Activated naive CD4-positive, alpha-beta T cell (primary cell): ENCODE measurements at regions not wholly inside any gene's neighbourhood (a gene's known extent, or its start where the extent isn't known, plus 50 kb on each side); places are given as distances from the start of the nearest gene placed in this dataset.
"Not testable (repeated sequence)": the region's sequence is repeated elsewhere in the genome, so short reads cannot be mapped to it uniquely, and the experiment has no call there.

Source experiments
- DNase-seq, 4 experiments: peaks; one replicate each; lab custom pipeline; 2025; lab: John Stamatoyannopoulos, UW

DNA sequence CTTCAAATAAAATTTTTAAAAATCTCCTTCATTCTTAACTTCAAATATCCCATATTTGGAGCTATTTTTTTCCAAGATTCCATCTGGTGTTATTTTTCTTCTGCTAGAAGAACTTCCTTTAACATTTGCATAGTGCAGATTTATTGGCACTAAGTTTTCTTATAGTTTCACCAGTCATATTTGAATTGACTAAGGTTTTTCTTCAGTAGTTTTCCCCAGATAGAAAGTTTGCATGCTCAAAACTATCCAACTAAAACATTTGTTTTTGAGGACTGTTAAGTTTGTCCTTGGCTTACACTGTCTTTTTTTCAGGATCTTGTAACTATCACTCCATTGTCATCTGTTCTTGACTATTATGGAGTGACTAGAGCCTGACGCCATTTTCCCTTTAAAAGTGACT lies 606.7 kb downstream of the TAF11L14 start:
- DNase-seq = no peak

DNA sequence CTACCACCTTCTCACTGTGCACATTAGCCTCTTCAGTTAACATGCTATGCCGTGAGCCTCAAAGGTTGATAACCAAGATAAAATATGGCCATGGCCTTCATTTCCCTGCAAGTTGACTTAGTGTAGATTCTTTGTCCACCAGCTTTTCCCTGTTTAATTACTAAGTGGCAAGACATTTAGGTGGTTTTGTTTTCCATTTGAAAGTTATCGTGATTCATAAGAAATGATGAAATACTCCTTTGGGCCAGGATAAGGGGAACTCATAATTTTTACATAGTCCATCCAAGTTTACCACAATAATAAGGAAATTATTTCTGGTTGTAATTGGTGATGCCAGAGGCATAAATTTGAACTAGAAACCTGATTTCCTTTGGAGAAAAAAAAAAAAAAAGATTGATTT lies 609.6 kb downstream of the TAF11L14 start:
- no peak for DNase-seq

DNA sequence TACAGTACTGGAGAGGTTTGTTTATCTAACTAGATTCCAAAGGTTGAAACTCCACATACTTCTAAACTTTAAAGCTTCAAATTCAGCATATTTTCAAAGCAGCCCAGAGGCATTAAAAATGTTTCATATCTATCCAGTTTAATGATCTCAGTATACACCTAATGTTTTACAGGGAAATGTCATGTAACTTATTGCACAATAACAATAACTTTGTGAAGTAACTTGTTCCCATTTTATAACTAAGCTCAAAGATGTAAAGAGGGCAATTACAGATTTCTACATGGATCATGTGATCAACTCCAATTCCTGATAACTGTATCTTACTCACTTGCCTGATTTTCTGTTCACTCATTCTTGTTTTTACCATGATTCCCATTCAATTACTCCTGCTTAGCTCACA lies 610.0 kb downstream of the TAF11L14 start:
- no peak for DNase-seq

DNA sequence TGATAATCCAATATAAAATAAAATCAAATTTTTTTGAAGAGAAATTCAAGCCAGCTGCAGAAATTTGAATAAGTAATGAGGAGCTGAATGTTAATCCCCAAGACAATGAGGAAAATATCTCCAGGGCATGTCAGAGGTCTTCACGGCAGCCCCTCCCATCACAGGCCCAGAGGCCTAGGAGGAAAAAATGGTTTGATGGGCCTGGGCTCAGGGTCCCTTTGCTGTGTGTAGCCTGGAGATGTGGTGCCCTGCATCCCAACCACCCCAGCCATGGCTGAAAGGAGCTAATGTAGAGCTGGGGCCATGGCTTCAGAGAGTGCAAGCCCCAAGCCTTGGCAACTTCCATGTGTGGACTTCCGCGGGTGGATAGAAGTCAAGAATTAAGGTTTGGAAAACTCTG lies 618.3 kb downstream of the TAF11L14 start:
- DNase-seq = no peak

DNA sequence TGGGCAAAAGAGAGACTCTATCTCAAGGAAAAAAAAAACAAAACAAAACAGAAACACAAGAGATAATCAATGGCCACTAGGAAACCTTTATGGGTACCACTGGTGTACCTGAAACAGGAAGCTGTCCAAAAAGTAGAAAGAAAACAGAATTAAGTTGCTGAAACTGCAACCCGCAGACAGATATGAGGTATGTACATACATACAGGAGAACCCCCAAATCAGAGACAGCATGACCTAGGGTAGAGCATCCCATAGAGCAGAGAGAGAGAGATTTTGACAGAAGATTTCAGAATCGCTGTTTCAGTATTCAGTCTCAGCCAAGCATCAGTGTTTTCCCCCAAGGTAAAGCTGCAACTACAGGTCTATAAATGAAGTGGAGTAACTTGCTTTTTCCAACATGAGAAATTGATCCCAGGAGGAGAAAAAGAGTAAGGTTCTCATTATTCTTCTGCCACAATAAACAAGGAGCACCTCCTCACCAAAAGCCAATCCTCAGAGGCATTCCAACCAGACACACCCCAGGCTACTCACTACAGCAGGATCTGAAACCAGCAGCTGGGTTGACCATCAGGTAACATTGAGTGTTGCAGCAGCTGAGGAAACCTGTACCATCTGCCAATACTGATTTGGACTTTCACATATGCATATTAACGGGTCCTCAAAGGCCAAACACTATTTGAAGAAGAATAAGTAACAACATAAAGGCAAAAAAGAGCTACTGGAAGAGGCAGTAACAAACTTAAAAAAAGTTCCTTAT lies 630.0 kb downstream of the TAF11L14 start:
- DNase-seq = no peak

DNA sequence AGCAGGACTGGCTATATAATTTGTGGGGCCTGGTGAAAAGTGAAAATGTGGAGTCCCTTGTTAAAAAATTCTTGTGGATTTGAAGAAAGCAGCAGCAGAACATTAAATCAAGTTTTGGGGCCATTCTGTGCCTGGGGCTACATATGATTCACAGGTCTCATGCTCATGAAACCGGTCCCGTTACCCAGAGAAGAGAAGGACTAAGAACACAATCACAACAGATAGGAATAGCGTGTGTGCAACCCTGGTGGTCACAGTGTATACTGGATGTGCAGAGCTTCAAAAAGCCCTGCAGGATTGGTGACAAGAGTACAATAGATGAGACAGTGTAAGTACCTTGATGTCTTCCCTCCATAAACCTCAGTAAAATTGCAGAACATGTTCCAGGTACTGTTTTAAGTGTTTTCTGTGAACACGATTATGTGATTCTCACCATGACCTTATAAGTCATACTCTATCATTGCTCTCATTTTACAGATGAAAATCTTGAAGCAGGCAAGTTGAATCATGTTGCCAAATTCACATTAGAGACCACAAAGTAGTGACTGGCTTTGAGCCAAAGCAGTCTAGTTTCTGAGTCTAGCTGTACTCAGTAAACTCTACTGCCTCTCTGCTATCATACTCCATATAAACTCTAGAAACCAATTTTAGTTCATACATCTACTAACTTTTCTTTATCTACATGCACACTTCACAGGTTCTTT lies 636.5 kb downstream of the TAF11L14 start:
- no peak for DNase-seq

DNA sequence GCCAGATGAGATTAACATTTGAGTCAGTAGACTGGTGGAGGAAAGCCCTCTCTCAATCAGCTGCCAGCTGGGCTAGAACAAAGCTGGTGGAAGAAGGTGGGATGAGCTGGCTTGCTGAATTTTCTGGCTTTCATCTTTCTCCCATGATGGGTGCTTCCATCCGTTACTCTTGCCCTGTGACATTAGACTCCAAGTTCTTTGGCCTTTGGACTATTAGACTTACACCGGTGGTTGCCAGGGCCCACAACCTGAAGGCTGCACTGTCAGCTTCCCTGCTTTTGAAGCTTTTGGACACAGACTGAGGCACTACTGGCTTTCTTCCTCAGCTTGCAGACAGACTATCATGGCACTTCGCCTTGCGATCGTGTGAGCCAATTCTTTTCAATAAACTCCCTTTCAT lies 642.7 kb downstream of the TAF11L14 start:
- DNase-seq = no peak

DNA sequence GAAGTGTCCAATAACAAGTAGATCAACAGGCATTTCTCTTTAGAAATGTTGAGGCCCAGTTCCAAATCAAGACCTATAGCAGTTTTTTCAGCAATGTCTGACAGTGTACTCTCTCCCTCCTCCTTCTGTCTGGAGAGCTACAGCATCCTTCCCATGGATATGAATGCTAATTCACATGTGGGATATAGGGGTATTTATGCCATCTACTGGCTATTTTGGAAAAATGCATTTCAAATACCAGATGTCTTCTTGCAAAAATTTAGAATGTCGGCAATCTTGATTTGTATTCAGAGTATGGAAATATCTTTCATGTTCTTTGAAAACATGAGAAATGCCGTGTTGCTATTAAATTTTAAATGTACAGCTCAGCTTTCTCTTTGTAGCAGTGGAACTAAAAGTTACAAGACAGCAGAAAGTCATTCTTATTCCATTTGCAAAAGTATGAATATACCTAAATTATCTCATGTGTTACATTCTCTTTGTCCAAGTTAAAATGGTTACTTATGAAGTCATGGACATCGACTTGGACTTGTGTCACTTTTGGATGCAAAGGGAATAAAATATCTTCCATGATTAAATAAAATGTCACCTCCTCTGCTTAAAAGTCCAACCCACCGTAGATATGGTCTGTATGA lies 647.8 kb downstream of the TAF11L14 start:
- no peak for DNase-seq

DNA sequence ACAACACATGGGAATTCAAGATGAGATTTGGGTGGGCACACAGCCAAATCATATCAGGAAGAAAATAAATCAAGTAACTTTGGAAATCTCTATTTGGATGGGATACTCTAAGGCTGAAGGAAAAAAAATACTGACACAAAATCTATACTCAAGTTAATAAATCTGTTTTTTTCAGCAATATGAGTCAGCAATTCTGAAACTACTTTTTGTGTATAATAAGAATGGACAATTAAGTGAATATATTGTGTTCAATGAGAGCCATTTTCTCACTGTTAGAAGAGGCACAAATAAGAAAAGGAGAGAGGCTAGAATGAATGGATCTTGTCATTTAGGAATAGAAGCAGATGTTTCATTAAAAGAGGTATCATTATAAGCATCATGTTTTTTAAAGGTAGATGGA lies 651.0 kb downstream of the TAF11L14 start:
- DNase-seq = no peak

DNA sequence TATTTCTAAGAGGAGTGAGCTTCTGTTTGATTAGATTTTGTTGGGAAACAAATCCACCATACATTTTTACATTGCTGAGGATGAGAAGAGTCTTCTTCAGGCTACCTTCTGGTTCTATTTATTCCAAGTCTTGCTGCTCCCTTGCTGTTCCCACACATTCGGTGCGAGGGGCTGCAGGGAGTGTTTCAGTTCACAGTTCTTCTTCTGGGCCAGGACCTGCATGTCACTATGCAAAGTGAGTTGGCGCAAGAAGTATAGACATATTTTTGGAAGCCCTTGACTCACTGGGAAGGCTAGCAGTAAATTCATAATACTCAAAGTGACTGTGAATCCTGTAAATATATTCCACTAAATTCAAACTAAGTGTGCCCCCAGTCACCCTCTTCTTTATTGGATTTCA lies 657.9 kb downstream of the TAF11L14 start:
- no peak for DNase-seq

DNA sequence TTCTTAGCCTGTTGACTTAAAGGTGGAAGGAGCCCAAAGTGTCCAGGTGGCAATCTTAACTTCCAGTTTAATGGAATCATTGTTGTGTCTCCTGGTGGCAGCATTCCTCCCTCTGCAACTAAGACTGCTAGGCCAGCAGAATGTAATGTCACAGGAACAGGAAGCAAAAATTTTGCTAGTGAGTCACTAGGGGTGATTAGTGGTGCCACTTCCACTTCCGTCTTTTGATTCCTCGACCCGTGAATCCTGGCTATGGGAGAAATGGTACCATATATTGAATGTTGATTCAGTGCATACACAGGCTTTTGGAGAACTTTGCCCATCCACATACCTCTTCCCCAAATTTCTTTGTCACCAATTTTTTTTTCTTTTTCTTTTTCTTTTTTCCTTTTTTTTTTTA lies 661.4 kb downstream of the TAF11L14 start:
- DNase-seq = not testable (repeated sequence)

DNA sequence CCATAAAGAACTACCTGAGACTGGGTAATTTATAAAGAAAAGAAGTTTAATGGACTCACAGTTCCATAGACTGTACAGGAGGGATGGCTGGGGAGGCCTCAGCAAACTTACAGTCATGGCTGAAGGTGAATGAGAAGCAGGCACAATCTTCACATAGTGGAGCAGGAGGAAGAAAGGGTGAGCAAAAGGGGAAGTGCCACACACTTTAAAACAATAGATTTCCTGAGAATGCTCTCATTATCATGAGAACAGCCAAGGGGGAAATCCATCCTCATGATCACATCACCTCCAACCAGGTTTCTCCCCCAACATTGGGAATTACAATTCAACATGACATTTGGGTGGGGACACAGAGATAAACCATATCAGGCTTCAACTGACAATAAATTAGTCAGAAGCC lies 664.9 kb downstream of the TAF11L14 start:
- DNase-seq = no peak

DNA sequence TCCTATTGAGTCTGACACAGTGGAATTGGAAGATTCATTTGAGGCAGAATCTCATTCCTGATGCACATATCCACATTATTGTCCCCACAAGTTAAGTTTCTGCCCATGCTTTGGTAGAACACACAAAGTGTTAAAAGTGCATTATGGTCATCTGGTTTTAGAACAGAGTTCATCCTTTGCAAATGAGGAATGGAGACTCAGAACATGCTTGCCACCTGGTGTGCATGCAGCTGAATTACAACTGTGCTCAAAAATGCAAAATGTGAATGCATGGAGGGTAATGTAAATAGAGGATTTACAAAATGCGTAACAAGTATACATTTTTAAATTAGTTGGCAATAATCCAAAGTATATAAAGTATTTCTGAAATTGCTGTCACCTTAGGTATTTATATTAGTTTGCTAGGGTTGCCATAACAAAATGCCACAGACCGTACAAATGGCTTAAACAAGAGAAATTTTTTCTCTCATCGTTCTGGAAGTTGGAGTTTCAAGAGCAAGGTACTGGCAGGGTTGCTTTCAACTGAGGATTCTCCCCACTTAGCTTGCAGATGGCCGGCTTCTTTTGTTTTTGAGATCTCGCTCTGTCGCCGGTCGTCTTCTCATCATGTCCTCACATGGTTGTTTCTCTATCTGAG lies 671.1 kb downstream of the TAF11L14 start:
- no peak for DNase-seq

DNA sequence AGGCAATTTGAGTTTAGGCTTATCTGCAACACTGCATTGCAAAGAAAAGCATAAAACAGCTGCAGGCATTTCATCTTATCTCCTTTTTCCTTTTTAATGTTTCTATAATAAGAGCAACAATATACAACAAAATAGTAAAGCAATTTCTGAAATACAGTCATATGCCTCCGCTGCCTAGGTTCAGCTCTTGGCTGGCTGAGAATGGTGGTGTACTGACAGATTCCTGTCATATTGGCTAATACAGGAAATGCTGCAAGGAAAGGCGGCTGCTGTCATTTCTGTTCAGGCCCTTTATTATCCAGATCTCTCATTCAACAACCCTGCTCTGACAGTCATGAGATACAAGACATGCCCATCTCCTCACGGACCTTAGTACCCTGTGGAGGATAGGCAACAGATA lies 677.0 kb downstream of the TAF11L14 start:
- DNase-seq = no peak

DNA sequence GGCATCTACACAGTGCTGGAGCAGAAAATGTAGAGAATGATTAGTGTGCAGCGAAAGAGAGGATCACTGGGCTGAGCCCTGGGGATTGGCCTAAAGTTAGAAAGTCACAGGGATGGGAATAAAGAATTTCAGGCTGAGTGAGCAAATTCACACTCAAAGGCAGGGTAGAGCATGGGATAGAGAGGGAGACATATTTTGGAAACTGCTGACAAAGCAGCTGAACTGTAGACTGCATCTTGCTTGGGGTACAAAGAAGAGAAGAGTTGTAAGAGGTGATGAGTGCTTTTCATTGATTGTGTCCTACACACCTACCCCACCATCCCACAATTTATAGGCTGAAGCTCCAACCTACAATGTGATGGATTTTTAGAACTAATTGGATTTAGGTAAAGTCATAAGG lies 677.8 kb downstream of the TAF11L14 start:
- DNase-seq = no peak

DNA sequence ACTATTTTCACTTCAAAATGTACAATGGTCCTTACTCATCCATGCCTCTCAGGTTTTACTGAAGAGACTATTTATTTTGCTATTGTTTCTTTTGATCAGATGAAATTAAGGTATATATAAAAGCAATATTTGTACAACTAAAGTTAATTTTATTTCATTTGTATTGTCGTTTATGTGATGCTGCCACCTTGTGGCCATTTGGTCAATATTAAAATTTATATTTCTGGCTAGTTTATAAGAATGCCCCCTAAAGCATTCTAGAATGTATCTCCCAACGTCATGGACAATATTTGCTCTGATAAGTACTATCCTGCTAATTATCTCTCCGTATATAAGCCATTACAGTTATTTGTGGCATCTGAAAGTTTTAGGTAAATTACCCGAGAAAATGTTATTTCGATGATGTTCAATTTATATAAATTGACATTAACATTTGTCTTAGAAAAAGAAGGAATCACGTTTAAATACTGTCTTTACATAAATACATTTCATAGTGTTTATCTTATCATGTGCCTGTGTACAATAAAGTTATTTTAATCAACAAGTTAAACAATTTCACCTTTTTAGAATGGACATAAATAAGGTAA lies 680.0 kb downstream of the TAF11L14 start:
- no peak for DNase-seq

DNA sequence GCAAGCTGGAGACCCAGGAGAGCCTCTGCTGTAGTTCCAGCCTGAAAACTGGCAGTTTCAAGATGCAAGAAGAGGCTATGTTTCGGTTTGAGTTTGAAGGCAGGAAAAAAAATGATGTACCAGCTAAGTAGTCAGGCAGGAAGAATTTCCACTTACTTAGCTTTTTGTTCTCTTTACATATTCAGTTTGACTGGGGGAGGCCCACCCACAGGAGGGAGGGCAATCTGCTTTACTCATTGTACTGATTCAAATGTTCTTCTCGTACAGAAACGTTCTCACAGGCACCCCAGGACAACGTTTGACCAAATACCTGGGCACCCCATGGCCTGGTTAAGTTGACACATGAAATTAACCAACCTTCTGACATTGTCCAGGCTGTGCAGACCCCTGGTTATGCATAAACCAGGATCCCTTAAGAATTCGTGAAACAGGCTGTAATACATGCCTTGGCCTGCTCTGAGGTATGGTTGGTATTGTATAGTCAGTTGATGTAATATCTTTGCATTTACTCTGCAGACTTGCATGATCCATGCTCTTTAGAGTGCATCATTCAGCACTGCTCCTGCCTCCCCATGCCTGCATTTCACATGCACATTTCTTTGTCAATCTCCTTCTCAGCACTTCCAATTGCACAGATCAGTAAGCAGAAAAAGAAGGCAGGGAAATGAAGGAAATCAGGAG lies 687.1 kb downstream of the TAF11L14 start:
- no peak for DNase-seq

DNA sequence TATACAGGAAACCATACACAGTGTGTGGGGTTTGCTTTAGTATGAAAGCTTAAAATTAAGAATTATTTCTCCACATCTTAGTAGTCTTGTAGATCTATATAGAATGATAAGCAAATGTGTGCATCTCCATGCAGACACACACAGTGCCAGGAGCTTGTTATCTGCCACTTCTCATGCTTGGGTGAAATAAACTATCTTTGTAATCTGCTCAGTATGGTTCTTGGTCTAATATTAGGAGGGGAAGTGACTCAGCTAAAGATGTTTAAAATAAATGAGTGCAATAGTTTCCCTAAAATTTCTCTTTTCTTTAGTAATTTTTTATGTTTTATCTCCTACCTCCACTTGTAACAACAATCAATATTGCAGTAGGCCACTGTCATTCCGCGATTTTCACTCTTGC lies 689.6 kb downstream of the TAF11L14 start:
- no peak for DNase-seq

DNA sequence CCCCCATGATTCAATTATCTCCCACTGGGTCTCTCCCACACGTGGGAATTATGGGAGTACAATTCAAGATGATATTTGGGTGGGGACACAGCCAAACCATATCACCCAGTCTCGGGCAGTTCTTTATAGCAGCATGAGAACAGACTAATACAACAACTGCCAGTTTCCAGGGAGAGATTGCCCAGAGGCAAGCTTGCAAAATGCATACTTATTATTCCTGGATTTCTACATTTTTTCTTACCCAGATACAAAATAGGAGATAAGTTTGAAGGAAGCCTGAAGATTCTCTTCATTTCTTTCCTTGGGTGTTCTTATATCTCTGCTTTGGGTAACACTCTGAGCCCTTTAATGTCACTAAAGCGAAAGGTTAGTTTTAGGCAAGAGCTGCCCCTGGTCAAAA lies 691.2 kb downstream of the TAF11L14 start:
- no peak for DNase-seq

DNA sequence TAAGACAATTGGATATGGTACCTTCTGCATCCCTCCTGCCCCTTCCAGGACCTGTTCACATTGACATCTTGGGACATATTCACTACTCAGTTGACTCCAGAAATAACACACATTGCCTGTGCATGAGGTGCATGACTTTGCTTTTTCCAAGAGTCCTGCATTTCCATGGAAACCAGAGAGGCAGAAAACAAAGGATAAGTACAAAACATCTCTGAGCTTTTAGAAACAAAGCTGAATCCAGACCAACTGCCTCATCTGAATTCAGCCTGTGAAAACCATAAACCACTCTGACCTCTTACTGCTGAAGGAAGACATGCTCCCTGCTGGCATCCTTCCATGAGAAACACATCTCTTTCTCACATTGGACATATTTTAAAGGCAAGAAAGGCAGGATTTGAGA lies 695.1 kb downstream of the TAF11L14 start:
- no peak for DNase-seq

DNA sequence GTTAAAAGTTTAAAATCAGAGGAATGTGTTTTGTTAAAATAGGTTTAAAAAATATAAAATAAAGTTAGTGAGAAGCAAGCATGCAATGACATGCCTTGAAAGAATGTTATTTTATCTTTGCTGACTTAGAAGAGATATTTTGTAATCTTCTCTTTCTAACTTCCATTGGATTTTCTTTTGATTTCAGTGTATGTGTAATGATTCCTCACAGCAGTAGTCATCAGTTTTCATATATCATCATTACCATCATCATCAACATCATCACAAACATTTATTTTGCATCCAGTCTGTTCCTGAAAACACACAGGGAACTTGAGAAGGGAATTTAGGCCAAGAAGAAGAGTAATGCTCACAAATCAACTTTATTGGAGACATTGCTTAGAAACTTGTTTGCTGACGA lies 699.6 kb downstream of the TAF11L14 start:
- DNase-seq = no peak

DNA sequence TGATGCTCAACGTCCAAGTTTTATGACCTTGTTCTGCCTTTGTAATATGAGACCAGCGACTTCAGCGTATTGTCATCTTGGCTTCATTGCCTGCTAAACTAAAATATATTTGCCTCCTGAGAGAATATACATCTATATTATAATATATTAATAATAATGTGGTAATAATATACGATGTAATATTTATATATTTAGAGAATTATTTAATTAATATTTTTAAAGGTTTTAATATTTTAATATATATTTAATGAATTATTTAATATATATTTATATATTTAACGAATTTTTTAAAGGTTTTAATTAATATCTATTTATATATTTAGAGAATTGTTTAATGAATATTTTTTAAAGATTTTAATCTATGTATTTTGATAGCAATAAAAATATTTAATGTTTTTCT lies 700.7 kb downstream of the TAF11L14 start:
- no peak for DNase-seq
